Ammon's horn (tissue), 1 donor: ENCODE measurements at regions not wholly inside any gene's neighbourhood (a gene's known extent, or its start where the extent isn't known, plus 50 kb on each side); places are given as distances from the start of the nearest gene placed in this dataset.
"Not testable (repeated sequence)": the region's sequence is repeated elsewhere in the genome, so short reads cannot be mapped to it uniquely, and the experiment has no call there.

ENCODE experiments used
- DNase-seq: peaks from one replicate; pipeline ENCODE4 v3.0.0-alpha.2; 2016; ENCODE audit warnings: low spot score

DNA sequence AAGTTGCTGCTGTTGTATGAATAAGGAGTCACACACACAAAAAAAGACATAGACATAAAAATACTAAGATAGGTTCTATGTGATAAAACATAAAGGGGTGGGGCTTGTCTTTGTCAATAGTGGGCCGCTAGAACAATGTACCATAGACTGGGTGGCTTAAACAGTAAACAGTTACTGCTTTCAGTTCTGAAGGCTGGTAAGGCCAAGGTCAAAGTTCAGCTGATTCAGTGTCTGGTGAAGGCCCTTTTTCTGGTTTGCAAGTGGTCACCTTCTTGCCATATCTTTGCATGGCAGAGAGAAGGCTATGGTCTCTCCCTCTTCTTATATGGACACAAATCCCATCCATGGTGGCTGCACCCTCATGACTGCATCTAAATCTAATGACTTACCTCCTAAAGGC lies 1980.7 kb downstream of the PCDH7 start:
- no peak for DNase-seq

DNA sequence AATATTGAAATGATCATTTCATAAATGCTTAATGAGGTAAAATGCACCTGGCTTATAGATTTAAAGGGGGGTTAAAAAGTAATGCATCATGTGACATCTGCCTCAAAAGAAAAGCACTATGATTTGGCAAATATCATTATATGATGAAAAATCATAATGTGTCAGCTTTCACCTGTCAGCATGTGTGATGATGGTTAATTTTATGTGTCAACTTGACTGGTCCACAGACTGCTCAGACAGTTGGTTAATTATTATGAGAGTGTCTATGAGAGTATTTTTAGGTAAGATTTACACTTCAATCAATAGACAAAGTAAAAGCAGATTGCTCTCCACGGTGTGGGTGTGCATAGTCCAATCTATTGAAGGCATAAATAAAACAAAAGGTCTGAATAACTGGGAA lies 1986.7 kb downstream of the PCDH7 start:
- no peak for DNase-seq

DNA sequence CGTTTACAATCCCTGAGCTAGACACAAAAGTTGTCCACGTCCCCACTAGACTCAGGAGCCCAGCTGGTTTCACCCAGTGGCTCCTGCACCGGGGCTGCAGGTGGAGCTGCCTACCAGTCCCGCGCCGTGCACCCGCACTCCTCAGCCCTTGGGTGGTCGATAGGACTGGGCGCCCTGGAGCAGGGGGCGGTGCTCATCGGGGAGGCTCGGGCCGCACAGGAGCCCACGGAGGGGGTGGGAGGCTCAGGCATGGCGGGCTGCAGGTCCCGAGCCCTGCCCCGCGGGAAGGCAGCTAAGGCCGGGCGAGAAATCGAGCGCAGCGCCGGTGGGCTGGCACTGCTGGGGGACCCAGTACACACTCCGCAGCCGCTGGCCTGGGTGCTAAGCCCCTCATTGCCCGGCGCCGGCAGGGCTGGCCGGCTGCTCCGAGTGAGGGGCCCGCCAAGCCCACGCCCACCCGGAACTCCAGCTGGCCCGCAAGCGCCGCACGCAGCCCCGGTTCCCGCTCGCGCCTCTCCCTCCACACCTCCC lies 1996.0 kb downstream of the PCDH7 start:
- DNase-seq: not testable (repeated sequence)

DNA sequence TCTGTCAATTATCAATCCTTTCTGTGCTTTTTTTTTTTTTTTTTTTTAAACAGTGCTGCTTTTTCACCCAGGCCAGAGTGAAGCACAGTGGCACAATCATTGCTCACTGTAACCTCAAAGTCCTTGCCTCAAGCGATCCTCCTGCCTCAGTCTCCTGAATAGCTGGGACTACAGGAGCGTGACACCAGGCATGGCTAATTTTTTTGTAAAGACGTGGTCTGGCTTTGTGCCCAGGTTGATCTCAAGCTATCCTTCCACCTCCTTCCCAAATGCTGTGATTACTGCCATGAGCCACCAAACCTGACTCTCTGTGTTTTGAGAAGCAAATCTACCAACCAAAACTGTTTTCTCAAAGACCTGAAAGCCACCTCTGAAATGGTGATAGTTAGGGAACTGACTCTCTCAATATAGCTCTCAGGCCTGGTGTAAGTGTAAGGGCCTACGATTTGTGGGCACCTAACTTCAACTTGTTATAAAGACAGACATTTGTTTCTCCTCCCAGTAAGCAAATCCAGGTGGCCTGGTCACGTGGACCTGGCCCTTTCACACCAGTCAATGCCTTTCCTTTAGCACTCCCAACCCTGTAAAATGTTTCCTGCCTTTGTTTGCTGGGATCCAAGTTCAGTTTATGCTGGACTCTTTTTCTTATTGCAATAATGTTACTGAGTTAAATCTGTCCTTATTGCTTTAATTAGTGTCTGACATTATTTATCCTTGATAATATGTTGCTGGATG lies 2015.9 kb downstream of the PCDH7 start:
- DNase-seq: no peak

DNA sequence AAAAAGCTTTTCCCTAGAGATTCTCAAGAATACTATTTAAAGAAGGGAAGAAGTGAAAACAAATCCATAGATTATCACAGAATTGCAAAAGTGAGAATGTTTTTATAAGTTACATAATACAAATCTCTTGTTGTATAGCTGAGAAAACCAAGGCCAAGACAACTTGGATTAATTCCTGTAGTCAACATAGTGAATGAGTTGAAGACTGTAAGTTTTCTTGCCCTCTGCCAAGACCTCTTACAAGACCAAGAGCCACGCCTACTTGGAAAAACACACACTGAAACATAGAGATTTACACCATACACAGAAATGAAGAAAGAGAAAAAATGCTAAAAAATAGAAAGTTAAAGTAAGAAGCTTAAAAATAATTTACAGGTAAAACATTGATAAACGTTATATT lies 2024.0 kb downstream of the PCDH7 start:
- no peak for DNase-seq

DNA sequence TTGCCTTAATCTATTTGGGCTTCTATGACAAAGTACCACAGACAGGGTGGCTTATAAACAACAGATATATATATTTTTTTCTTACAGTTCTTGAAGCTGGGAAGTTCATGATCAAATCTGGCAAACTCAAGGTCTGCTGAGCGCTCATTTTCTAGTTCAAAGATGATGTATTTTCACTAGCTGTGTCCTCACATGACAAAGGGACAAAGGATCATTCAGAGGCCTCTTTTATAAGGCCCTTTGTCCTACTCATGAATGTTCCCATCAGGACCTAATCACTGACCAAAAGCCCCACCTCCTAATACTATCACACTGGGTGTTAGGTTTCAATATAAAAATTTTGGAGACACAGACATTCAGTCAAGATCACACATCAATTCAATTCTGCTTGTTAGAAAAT lies 2025.2 kb downstream of the PCDH7 start:
- DNase-seq: peak; percentile 37

DNA sequence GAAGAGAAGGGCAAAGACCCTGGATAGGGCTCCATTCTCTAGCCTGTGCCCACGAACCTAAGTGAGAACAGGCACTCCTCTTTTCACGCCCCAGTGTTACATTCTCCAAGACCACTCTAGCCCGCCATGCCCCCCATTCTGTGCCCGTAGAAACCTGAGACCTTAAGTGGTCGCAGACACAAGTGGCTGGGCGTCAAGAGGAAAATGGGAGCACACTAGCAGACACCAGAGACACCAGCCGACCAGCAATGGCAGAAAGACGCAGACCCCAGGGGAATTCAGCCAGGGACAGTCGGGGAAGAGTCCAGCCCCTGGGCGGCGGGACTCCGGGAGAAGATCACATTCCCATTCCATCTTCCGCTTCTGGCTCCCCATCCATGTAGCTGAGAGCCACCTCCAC lies 2027.9 kb downstream of the PCDH7 start:
- no peak for DNase-seq

DNA sequence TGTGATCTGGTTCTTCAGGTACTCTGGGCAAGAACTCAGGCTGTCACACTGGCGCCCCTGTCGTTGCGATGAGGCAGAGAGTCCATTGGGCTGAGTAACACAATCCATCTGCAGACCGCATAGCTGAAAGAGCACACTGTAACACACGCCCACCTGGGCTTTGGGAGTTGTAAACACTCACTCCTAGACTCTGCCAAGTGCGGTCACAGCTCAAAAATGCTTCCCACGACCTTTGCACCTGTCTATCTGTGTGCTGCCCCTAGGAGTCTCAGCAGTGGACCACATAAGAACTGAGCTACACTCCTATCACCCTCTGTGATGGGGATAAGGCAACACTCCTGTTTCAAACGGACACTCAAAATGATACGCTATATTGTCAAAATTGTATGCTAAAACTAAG lies 2028.3 kb downstream of the PCDH7 start:
- no peak for DNase-seq

DNA sequence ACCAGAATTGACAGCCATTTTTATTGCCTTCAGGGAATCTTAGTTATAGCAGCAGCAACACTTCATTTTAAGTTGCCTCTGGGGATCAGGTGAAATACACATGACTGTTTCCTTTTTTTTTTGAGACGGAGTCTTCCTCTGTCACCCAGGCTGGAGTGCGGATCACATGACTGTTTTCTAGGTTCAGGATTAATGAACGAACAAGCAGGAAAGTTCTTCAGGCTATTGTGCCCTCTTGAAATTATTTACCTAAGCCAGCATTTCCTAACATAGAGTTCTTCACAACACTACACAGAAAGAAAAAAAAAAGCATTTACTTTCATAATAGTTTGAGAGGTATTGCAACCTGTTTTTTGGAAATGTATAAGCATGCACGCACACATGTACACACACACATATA lies 2032.8 kb downstream of the PCDH7 start:
- no peak for DNase-seq

DNA sequence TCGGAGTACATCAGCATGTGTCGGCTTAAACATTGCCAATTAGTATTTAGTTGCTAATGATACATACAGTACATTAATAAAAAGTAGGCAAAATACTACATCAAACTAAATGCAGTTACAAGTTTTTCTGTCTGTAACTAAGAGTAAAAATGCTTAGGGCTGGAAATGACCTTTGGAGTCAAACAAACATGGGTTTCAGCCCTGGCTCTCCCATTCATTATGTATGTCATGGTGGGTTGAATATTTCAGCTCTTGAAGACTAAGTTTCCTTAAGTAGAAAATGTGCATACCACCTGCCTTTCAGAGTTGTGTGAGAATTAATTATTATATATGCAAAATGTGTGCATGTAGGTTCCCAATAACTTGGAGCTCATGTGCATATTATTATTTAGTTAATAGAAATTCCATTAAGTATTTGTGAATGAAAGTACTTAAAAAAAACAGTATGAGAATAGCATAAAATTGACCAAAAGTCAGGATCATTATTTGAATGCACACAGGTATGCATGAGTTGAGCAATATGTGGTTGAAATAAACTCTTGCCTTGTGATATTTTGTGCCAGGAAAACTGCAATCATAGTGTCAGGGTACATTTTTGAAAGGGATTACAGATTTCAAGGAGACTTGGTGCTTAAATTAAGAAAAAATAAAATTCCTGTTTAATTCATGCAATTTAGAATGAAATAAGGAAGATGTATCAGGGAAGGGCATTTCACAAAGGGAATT lies 2048.7 kb downstream of the PCDH7 start:
- no peak for DNase-seq

DNA sequence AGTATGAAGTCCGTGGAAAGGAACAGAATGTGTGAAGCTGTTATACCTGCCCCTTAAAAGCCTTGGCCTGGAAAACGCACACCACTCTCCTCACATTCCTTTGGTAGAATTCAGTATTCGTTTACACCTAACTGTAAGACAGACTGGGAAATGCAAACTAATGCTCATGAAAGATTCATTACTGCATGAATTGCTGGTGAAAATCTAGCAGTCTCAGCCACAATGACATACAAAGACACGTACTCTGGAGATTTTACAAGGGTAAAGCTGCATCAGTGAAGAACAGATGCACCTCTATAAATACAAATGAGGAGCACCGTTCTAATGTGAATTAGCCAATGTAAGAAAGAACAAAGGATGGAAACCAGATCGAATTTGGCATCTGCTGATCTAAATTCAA lies 2051.3 kb downstream of the PCDH7 start:
- no peak for DNase-seq

DNA sequence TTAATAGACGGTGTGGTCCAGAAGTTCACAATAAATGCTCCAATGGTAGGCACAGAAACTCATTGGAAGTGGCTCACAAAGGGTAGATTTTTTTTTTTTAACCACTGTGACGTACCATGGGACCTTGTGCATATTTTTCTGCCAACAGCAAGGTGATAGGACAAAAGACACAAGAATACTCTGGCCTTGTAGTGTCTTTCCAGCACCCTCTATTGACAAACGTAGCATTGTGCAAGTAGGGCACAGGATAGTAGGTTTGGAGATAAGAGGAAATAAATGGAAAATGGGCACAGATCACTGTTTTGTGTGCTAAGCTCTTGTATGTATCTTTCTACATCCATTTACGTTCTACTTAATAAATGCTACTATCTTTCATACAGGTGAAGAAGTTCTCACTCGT lies 2054.9 kb downstream of the PCDH7 start:
- DNase-seq: peak; percentile 28

DNA sequence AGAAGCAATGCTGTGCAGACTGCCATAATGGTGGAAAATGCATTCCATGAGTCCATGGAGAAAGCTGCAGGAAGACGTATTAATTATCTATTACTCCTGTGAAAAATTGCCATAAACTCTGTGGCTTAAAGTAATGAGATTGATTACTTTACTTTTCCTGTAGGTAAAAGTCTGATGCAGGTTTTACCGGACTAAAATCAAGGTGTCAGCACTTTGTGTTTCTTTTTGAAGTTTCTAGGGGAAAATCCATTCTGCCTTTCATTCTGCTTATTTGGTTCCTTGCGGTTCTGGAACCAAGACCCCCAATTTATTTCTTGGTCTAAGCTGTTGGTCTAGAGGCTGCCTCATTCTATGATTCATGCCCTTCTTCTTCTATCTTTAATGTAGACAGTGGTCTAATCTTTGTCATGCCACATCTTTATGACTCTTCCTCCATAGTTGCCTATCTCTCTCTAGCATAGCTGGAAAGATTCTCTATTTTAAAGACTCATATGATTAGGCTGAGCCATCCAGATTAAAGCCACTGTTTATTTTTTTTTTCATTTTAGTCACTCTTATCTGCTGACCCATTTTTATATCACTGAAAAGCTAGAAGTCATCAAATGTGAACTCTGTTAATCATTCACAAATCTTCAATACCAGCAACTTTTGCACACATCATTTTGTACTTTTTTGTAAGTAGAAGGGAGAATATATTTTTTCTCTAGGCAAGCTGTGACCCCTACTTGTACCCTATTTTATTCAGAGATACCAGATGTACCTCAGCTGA lies 2056.4 kb downstream of the PCDH7 start:
- no peak for DNase-seq

DNA sequence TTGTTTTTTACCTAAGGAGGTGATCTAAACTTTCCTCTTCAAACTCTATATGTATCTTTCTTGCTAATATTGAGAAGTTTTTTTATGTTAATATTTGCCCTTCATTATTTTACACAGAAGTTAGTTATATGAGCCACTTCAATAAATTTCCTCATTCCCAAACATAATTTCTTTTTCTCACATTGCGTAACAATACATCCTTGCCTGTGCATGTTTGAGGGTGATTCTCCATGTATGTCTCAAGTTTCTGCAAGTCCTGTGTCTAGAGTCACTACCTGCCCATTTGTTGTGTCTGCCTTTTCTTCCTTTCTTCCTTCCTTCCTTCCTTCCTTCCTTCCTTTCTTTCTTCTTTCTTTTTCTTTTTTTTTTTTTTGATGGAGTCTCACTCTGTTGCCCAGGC lies 2057.9 kb downstream of the PCDH7 start:
- no peak for DNase-seq

DNA sequence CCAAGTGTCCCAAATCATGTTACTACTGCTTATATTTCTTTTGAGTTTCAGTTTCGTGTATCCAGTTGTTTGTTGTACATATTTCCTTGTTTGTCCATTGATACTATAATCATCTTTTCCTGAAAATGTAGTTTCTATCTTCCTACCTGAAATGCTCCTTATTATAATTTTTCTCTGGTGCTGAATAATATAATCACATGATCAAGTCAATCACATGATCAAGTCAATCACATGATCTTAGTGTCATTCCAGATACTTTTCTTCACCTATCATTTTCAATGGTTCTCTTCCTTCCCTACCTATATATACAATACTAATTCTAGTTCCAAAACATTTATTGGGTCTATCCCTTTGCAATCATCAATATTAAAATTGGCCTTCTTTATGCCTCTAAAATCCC lies 2058.8 kb downstream of the PCDH7 start:
- no peak for DNase-seq

DNA sequence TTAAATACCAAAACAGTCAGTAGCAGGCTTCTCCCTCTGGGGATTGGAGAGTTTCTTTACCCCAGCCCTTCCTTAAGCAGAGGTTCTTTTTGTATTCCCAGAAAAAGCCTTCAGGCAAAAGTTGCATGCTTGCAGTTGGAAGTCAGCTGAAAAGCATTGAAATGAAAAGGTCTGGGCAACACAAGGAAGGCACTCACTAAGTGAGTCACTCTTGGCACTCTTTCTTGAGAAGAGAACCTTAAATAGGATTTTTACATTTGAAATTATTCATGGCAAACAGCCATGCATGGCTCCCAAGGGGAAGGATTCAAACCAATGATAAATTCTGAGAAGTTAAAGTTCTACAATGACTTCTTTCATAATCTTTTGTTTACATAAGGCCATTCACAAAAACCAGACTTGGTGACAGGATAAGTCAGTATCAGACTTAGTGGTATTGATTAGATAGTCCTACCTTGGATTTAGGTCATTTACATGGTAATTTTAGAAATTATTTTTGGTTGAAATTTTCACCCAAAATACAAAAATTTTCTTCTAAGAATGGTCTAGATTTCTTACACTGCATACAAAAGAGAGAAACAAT lies 2068.9 kb downstream of the PCDH7 start:
- peak; percentile 2 for DNase-seq

DNA sequence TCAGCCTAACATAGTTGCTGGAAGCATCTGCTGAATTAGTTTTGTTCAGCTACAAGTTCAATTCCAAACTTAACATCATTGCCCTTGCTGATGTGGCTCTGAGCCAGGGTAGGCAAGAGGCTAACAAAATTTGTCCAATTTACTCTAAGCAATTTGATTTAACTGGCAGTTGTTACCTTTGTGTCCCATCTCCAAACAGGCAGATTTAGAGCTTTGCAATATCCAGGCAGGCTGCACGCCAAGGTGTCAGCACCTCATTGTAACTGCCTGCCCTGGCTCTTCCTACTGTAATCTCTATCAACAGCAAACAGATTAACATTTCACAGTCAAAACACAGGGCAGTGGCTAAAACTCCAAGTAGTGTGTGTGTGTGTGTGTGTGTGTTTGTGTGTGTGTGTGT lies 2070.6 kb downstream of the PCDH7 start:
- DNase-seq: no peak

DNA sequence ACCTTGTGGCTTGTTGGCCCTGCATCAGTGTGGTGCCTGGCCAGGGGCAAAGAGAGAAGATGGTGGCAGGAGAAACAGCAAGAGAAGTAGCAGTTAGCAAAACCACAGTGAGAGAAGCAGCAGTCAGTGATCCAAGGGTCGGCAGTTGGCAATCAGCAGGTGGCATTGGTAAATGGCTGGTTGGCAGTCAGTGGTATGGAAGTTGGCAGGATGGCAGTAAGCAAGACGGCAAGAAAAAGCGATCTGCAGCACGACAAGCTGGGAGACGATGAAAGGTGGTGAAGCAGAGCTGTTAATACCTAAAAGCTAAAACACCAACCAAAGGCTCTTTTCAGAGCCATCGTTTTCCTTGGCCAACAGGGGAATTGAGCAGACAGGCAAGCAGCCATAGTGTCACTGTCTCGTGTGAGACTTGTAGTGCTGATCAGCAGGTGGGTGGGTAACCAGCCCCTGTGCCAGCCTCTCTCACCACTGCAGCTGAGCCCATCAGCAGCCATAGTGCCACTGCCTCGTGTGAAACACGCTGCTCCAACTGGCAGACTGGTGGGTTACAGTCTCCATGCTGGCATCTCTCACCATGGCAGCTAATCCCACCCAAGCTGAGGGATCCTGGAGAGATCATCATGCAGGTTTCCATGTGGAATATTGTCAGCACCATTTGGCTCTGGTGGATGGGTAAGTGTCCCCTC lies 2078.4 kb downstream of the PCDH7 start:
- DNase-seq: peak; percentile 2

DNA sequence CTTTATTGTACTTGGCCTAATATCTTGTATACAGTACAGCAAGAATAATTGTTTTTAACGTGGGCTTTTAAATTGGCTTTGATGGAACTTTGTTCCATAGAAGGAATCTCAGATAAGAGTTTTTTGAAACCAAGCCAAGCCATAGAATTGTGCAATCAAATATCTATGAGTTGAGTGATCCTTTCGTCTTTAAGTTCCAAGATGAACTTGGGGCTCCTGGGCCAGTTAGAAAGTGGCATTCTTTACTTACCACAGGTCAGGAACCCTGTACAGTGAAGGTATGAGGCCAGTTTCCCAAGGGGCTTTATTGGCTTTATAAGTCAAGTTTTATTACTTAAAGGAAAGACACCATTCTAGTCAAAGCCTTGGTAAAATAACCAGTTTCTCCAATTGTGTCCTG lies 2104.2 kb downstream of the PCDH7 start:
- DNase-seq: no peak

DNA sequence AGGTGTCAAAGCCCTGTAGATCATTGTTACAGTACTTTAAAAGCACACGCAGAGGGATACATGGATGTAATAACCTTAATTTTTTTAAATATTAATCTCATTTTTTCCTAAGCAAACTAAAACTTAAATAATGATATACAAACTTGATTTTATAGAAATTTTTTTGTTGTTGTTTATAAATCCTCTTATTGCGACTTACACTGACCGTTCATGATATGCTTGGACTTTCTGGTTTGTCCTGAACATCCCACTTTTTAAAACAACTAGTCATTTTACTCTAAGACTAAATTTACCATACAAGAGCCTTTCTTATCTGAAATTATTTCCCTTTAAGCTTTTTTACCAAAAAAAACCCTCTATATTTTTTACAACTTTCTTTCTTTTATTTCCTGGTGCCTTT lies 2106.0 kb downstream of the PCDH7 start:
- no peak for DNase-seq

DNA sequence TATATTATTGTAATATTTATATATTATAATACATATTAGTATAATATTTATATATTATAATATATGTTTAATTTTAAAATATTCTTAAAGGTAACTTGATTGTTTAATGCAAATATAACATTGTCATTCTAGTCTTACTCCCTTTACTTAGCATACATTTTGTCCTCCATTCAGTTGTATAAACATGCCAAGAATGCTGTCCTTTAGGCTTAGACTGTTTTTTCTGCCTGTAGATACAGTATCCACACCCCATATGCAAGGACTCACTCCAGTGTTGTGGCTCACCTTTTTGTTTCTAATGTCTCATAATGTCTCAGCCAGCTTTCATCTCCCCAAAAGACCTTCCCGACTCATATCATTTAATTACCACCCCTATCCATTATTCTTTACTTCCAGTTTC lies 2110.0 kb downstream of the PCDH7 start:
- no peak for DNase-seq

DNA sequence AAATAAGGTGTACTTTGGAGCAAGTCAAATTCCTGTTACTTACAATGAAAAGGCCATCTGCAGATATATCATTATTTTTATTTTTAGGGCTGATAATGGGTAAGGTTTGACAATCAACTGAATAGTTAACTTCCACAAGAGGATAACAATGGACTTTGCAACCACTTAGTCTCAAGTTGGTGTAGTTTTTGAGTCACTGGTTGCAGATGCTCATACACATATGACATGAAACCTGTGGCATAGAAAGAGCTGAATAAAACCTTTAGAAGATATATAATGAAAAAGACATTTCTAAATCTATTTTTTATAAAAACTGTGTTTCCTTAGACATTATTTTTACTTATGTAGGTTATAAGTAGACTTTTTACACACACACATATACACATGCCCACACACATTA lies 2110.9 kb downstream of the PCDH7 start:
- DNase-seq: no peak
